PC-9 (cell line): ENCODE measurements at regions not wholly inside any gene's neighbourhood (a gene's known extent, or its start where the extent isn't known, plus 50 kb on each side); places are given as distances from the start of the nearest gene placed in this dataset.
A peak's percentile ranks its signal among the peaks of the same experiment; 100 is the strongest.

Experiments used
- BruUV-seq: library from RNA; stranded (reverse); fragments of 400-500 nt; replicated peaks from 2 replicates; lab custom pipeline; 2021; lab: Mats Ljungman, UMichigan
- CTCF ChIA-PET: fragments of 300-600 bp; sonication (Branson Sonifier 250); formaldehyde crosslinking; loops from one replicate; lab custom pipeline; 2022; ENCODE audit warnings: antibody characterized with exemption; lab: Charles Lee
- POLR2A ChIA-PET: fragments of 300-600 bp; sonication (Branson Sonifier 250); formaldehyde crosslinking; loops from one replicate; lab custom pipeline; 2022; ENCODE audit warnings: antibody characterized with exemption; ENCODE audit not compliant: unreplicated experiment; lab: Charles Lee
- DNase-seq, 2 experiments: peaks; one replicate each; pipeline versions ENCODE4 v3.0.0 to v3.0.0-alpha.2; 2015 to 2022; ENCODE audit warnings: mixed read lengths in 1 of 2
- H2AFZ ChIP-seq: fragments of 200-600 bp; sonication (generic); 2 replicates; pipeline ENCODE4 v1.8.1; 2017; ENCODE audit warnings: antibody characterized with exemption
- H3F3A ChIP-seq: fragments of 200-600 bp; sonication (generic); 2 replicates; pipeline ENCODE4 v1.8.1; 2017; ENCODE audit warnings: antibody characterized with exemption, mild to moderate bottlenecking, low read depth; ENCODE audit not compliant: insufficient read depth
- H3K27ac ChIP-seq: fragments of 200-600 bp; sonication (generic); 2 replicates; pipeline ENCODE4 v1.6.1; 2016; ENCODE audit warnings: mixed run types
- H3K27me3 ChIP-seq: fragments of 200-600 bp; sonication (generic); 2 replicates; pipeline ENCODE4 v1.6.1; 2016; ENCODE audit warnings: low read depth, mixed run types; ENCODE audit not compliant: insufficient read depth
- H3K36me3 ChIP-seq: fragments of 200-600 bp; sonication (generic); 2 replicates; pipeline ENCODE4 v1.6.1; 2016; ENCODE audit warnings: low read depth, mixed run types
- H3K4me1 ChIP-seq: fragments of 200-600 bp; sonication (generic); replicated peaks from 2 replicates; pipeline ENCODE4 v1.6.1; 2016; ENCODE audit warnings: mixed run types; ENCODE audit not compliant: insufficient read depth
- H3K4me2 ChIP-seq: fragments of 200-600 bp; sonication (generic); 2 replicates; pipeline ENCODE4 v1.6.1; 2017; ENCODE audit warnings: mixed run types
- H3K4me3 ChIP-seq: fragments of 200-600 bp; sonication (generic); 2 replicates; pipeline ENCODE4 v1.6.1; 2016; ENCODE audit warnings: mixed run types
- H3K79me2 ChIP-seq: fragments of 200-600 bp; sonication (generic); 2 replicates; pipeline ENCODE4 v1.6.1; 2017; ENCODE audit warnings: low read depth, mixed run types
- H3K9me2 ChIP-seq: fragments of 200-600 bp; sonication (generic); 2 replicates; pipeline ENCODE4 v1.8.1; 2017; ENCODE audit warnings: mild to moderate bottlenecking; ENCODE audit not compliant: insufficient read depth
- H3K9me3 ChIP-seq: fragments of 200-600 bp; sonication (generic); 2 replicates; pipeline ENCODE4 v1.8.1; 2016; ENCODE audit warnings: low read depth; ENCODE audit not compliant: insufficient read depth
- H4K20me1 ChIP-seq: fragments of 200-600 bp; sonication (generic); 2 replicates; pipeline ENCODE4 v1.8.1; 2017; ENCODE audit not compliant: insufficient read depth
- CTCF ChIP-seq: fragments of 200-600 bp; sonication (generic); conservative IDR thresholded peaks from 2 replicates; pipeline ENCODE4 v1.6.1; 2017; ENCODE audit warnings: mixed run types, antibody characterized with exemption, mild to moderate bottlenecking, moderate library complexity
- EZH2 ChIP-seq: fragments of 200-600 bp; sonication (generic); IDR thresholded peaks from 2 replicates; pipeline ENCODE4 v1.8.0; 2017; ENCODE audit warnings: antibody characterized with exemption, low read depth
- intact Hi-C: fragments of 100-400 bp; cut with micrococcal nuclease; formaldehyde crosslinking; loops from one replicate; pipeline ENCODE4 v1.10.0; 2022; ENCODE audit not compliant: unreplicated experiment

DNA sequence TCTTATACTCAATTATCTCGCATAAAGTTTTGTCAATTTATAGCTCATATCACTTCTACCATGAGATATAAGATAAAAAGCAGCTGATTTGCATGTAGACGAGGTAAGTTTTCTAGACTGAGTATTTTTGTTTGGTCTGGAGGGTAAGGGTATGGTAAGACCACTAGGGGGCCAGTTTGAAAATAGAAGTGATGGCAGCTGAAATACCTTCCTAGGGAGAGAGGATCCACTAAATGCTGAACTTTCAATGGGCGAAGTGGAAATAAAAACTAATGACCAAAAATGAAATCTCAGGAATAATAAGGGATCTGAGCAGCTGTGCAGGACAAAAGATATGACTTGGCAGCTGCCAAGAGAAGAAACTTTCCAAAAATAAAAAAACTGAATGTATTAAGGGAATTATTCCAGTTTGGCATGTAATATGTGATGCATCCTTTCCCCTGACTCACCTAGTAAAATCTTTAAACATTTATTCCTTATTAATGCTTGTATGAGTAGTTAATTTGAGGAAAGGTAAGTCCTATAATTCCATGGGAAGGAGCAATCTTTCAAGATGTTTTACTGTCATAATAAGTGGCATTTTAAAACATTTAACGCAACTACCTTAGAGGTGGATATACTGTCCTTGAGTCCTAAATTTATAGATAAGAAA is 754.5 kb downstream of the C12orf50 start:
- POLR2A ChIA-PET, result no interaction called here
- CTCF ChIA-PET, result no interaction called here
- H3K27ac ChIP-seq, result no peak overlapping the region

GRCh38 chr12:87272851-87273250 is 756.4 kb downstream of the C12orf50 start:
- no peak for DNase-seq
- Histone ChIP-seq H3K36me3 (no peaks in the 10 kb centered on the region), H3F3A (no peaks in the 10 kb centered on the region), H3K79me2 (no peaks in the 10 kb centered on the region), H3K9me2 (no peaks in the 10 kb centered on the region), H3K4me3 (no peak overlapping the region), H3K4me2 (no peak overlapping the region), H4K20me1 (no peaks in the 10 kb centered on the region), H2AFZ (no peak overlapping the region), H3K4me1 (no peaks in the 10 kb centered on the region), H3K27me3 (no peaks in the 10 kb centered on the region), H3K9me3 (no peaks in the 10 kb centered on the region), H3K27ac (no peak overlapping the region)
- no peak for TF ChIP-seq EZH2
- TF ChIP-seq CTCF, result no peak
- CTCF ChIA-PET, result no interaction called here
- POLR2A ChIA-PET, result no interaction called here
- BruUV-seq, result no TSS peak
- intact Hi-C loops, result no loop called here

More for the DNA sequence above, 754.5 kb downstream of the C12orf50 start:
- Histone ChIP-seq H3K4me1 (no peaks in the 10 kb centered on the region), H3K9me2 (no peaks in the 10 kb centered on the region), H4K20me1 (no peaks in the 10 kb centered on the region), H3K79me2 (no peaks in the 10 kb centered on the region), H3K9me3 (no peaks in the 10 kb centered on the region), H3K36me3 (no peaks in the 10 kb centered on the region), H2AFZ (no peak overlapping the region), H3K27me3 (no peaks in the 10 kb centered on the region), H3K4me2 (no peak overlapping the region), H3F3A (no peaks in the 10 kb centered on the region), H3K4me3 (no peak overlapping the region)
- intact Hi-C loops, result no loop called here
- peak; percentile 65 for TF ChIP-seq CTCF
- TF ChIP-seq EZH2, result no peak
- no peak for DNase-seq
- no TSS peak for BruUV-seq

DNA sequence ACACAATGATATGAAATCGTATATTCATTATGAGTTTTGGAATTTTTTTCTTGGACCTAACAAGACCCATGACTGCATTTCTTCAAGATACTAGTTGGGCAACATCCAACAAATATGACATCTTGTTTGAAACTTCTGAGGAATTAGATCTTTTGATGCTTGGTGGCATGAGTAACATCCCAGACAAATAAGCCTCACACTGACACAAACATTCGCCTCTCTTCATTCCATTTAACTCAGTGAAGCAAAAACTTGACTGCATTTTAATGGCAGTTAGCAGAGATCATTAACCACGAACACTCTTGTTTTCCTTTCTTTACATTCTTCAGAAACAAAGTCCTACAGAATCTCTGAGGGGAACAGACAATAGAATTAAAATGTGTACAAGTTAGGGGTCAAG is 758.3 kb downstream of the C12orf50 start:
- CTCF ChIA-PET, result no interaction called here
- BruUV-seq, result no TSS peak

More for the DNA sequence above, 758.3 kb downstream of the C12orf50 start:
- no peak for DNase-seq
- POLR2A ChIA-PET, result no interaction called here
- Histone ChIP-seq H3K9me3 (no peaks in the 10 kb centered on the region), H3K4me2 (no peak overlapping the region), H3F3A (no peaks in the 10 kb centered on the region), H3K79me2 (no peaks in the 10 kb centered on the region), H4K20me1 (no peaks in the 10 kb centered on the region), H3K4me3 (no peak overlapping the region), H3K4me1 (no peaks in the 10 kb centered on the region), H3K27ac (no peak overlapping the region), H3K27me3 (no peaks in the 10 kb centered on the region), H3K36me3 (no peaks in the 10 kb centered on the region), H2AFZ (no peak overlapping the region), H3K9me2 (no peaks in the 10 kb centered on the region)
- intact Hi-C loops, result no loop called here
- no peak for TF ChIP-seq CTCF
- no peak for TF ChIP-seq EZH2
